HG03280 (cell line): ENCODE measurements at regions not wholly inside any gene's neighbourhood (a gene's known extent, or its start where the extent isn't known, plus 50 kb on each side); places are given as distances from the start of the nearest gene placed in this dataset.
A peak's percentile ranks its signal among the peaks of the same experiment; 100 is the strongest.

Experiments
- ATAC-seq: cut with Tn5 transposase; IDR thresholded peaks from one replicate; pipeline ENCODE4 v1.9.1; 2021; ENCODE audit warnings: mild to moderate bottlenecking, moderate library complexity; ENCODE audit not compliant: unreplicated experiment

DNA sequence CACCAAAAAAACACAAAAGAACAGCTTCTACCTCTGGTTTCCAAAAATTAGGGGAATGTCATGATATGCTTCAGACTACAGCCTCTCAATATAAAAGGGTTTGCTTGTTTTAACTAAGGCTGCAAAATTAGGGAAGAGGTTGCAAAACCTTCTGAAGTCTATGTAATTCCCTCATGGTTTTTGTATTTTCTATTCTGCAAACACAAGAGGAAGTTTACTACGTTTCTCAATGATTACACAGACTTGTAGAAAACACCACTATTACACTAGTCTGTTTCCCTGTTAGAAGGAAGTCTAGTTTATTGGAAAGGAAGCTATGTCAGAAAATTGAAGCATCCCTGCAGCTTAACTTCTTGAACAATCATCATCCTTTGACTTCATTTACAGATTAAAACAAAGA is 229.7 kb upstream of the FMN2 start:
- ATAC-seq, result no peak

DNA sequence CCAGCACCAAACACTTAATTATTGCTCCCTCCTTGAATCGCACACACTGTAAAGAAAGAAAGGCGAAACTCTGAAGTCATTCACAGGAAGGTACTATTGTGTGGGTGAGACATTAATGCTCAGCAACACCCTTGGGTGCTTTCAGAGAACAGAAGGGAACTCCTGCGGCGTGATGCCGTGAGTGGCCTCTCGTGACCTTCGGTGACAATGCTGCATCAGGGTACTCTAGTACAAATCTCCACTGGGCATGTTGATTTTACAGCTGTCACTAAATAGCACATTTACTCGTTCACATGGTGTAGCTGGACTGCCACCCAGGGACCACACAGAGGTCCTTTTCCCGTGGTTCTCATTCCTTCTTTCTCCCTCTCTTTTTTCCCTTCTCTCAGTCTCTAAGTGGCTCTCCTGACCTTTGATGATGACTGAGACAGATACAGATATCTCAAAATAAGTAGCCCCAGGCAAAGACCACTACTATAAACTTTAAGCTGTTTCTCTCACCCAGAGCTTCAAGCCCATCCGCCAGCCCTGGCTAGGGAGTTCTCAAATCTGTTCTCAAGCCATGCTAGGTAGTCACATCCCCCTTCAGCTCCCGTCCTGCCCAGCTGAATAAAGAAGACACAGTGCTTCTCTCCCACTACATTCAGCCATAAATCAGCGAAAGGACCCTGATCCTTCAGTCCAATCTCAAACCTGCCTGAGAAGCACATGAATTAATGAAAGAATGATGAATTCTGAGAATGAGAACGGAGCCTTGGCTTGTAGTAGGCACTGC is 223.4 kb upstream of the FMN2 start:
- ATAC-seq, result no peak

GRCh38 chr1:239870194-239870593 is 221.5 kb upstream of the FMN2 start:
- ATAC-seq, result no peak

DNA sequence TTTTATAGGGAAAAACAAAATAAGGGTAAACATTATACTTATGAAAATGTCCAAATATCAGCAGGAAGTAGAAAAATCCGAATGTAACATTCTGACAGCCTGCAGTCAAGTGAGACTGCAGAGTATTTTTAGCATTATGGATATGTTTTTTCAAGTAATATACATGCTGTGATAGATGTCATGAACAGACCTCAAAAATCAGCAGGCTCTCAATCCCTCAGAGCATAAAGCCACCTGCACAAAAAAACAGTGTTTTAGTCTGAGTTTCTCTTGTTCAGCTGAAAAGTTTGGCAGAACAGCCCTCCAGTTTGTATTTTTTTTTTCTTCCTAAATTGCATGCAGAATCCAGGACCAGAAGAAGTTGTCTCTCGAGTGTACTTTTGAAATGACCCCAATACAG is 219.1 kb upstream of the FMN2 start:
- no peak for ATAC-seq

GRCh38 chr1:239874831-239875230 is 216.9 kb upstream of the FMN2 start:
- ATAC-seq, result no peak

DNA sequence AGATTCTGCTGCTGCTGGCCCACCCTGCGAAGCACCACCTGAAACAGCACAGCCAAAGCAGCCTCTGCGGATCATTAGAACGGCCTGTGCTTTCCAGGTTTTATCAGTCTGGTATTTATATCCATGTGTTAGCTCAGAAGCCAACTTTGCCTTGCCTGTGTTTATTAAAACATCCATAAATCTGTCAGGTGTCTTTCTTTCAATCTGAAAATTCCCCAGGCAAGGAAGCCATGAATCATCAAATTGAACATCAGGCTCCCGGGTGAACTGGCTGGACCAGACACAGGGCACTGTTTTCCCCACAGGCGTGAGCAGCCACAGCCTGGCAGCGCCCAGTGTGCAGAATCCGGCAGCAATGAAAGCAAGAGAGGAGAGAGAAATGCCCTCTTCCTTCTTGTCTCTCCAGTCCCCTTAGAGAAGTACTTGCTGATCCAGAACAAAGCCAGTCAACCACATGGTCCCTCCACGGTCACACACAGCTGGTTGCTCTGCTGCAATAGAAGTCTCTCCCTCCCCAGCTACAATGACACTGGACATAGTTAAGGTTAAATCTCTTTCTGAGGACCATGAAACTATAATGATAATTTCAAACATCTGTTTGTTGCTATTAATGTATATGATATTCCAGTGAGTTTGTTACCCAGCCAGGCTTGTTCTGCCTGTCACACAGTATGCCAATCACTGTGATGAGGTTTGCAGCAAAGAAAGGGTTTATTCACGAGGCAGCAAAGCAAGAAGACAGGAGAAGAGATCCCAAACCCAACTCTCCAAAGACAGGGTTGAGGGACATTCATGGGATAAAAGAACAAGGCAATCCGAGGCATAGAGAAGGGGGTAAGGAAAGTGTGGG is 212.1 kb upstream of the FMN2 start:
- no peak for ATAC-seq

DNA sequence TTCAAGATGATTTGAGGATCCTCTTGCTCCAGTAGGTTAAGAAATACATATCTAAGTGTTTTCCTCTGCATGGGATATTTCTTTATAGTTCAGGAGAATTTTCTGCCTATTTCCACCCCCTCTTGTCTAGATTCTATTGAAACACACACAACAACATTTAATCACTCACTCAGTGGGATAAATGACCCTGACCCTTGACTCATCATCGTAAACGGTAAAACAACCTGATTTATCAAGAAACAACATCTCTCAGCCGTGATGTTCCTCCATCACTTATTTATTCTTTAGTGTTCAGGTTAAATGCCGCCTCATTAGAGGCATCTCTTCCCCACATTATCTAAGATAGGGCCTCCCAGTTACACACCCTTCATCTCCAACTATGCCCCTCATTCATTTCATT is 208.7 kb upstream of the FMN2 start:
- no peak for ATAC-seq

DNA sequence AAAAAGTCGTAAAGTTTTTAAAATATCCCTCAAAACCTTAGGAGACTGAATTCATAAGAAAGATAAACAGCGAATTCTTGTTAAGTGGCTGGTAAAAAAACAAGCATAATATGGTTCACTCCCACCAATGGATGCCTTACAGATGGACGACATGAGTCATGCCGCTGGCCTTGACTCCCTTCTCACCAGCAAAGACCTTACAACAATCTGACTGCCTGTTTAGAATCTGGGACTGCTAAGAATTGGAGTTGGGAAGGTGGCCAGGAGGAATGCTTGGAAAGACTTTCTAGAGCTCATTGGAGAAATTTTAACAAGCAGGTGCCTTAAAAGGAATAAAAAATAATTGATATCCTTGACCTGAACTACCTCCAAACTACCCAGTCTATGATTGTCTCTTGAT is 206.9 kb upstream of the FMN2 start:
- no peak for ATAC-seq

DNA sequence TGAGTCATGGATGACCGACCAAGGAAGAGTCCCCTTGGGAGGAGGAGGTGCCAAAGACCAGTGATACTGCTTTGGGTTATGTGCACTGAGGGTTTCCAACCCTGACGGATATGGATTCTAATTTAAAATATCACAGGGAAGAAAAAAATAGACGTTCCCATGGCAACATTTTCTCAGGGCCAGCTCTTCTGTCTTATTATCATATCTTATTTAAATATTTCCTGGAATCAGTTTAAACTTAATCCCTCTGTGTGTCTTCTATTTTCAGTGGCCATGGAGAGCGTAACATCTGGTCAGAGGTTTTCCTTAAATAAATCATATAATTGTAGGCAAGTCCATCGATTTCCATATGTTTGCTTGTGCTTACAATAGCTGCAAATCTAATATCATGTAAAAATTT is 205.4 kb upstream of the FMN2 start:
- ATAC-seq, result no peak

- no peak for ATAC-seq
These were observed 203.0 kb upstream of the FMN2 start for GRCh38 chr1:239888639-239889038.

DNA sequence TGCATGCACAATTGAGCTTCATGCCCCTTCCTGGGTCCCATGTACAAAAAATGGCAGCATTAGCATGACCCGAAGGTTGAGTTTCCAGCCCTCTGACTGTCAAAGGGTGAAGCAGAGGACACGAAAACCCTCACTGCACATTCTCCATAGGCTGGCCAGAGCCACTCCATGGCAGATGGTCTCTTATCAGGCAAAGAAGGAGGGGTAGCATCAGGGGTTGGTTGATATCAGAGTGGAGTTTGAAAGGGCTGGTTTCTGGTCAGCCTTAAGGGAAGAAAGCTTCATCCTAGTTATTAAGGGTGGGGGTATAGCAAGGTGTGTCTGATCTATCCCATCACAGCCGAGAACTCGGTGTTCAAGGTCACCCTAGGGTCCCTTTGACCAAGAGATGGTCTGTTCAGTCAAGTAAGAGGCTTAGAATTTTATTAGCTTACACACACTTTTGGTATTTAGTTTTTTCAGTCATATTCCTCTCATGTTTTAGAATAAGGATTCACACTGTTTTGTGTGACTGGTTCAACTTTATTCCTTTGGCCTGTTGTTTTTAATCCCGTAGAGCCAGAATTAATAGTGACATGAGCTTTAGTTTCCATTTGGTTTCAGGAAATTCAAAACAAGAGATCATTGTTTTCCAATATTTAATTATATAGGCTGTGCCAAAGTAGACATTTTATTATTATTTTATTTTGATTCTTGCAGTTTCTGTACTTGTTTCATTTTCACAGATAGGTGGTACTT is 199.9 kb upstream of the FMN2 start:
- ATAC-seq, result no peak

DNA sequence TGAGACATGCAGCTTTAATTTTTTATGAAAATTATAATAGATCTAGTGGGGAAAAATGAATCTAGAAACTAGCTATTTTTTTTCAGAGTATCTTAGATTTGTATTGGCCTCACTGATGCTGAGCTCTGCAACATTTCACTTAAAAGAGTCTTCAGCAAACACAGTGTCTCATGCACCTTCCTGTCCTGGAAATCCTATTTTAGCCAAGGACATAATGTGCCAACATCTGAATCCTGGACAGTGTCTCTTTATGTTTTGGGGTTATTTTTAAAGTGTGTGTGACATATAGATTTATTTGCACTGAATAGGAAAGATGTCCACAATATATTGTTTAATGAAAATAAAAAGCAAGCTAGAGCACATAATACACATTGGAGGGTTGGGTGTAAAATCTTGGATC is 199.1 kb upstream of the FMN2 start:
- ATAC-seq, result no peak

DNA sequence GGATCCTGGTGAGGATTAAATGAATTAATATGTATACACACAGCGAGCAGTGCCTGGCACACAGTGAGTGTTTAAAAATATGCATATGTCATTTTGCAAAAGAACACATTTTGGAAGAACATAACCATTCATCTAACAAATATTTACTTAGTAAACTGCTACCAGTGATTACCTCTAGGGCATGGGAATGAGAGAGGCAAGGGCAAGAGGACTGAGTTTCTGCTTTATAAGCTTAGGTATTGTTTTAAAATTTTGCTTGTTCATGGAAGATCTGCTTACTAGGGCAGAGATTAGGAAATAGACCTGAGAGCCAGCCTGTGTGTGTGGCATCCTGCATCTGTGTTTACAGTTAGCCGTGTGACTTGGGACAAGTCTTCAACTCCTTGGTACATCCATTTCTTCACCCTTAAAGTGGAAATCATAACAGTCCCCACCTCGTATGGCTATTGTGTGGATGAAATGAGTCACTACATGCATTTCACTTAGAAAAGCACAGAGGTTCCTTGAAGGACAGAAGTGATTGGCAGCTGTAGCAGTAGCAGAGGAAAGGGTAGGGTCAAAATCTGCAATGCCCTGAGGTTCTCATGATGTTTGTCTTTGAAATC is 198.5 kb upstream of the FMN2 start:
- ATAC-seq, result no peak

DNA sequence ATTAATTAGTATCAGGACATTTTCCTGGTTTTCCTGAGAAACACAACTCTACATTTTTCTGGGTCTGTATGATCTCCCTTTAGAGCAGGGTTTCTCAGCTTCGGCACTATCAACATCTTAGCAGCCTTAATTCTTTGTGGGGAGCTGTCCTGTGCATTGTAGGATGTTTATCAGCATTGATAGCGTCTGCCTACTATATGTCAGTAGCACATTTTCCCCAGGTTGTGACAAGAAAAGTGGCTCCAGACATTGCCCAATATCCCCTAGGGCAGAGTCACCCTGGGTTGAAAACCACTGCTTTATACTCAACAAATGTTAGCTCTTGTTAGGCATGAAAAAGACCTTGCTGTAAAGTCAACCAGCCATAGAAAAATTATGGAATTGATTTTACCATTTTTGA is 195.1 kb upstream of the FMN2 start:
- ATAC-seq, result no peak

- ATAC-seq, result no peak
These were observed 194.7 kb upstream of the FMN2 start for GRCh38 chr1:239896980-239897379.

DNA sequence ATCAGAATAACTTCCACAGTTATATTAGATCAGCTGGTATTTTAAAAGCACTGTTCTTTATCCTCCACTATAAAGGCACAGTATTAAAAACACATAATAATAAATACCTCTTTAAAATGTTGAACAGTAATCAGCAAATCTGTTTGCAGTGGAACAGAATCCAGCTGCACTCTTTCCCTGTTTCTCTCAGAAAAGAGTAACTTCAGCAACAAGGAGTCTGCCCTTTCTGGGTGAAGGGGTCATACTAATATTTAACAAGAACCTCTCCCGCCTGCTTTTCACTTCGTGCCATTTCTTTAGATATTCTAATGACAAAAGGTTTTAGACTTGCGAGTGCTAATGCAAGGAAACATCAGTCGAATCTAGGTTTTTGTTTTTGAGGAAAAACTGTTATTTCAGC is 194.2 kb upstream of the FMN2 start:
- no peak for ATAC-seq

DNA sequence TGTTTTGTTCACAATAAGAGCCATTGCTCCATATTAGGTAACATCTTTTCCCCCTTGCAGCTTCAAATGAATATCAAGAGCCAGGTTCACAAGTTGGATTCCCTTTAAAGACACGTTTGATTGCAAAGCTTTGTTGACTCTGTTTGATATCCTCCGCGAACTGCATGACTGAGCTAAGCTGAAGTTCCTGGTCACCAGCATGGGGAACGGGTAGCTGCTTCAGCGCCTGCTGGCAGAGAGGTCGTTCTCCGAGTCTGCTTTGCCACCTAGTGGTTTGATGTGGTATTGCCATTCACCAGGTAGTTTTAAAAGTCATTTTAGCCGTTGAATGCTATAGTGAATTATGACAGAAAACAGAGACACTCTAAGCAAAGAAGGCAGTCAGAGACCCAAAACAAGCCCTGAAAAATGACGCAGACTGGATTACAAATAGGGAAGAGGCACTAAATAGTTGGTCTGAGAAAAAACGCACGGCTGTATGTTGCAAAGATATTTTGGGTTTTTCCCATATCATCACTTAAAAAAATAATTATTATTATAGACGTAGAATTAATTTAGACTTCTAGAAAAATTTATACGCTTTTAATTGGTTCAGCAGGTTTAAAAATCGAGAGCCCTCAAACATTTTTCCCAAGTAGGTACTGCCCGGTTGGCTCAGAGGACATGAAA is 193.5 kb upstream of the FMN2 start:
- ATAC-seq, result peak; percentile 91

GRCh38 chr1:239899747-239900146 is 191.9 kb upstream of the FMN2 start:
- ATAC-seq, result no peak

GRCh38 chr1:239906394-239906793 is 185.3 kb upstream of the FMN2 start:
- ATAC-seq, result no peak

- no peak for ATAC-seq
These were observed 181.8 kb upstream of the FMN2 start for GRCh38 chr1:239909898-239910297.

- ATAC-seq, result no peak
These were observed 179.2 kb upstream of the FMN2 start for GRCh38 chr1:239912471-239912870.
